IPS-20b (cell line): ENCODE measurements at regions not wholly inside any gene's neighbourhood (a gene's known extent, or its start where the extent isn't known, plus 50 kb on each side); places are given as distances from the start of the nearest gene placed in this dataset.
A peak's percentile ranks its signal among the peaks of the same experiment; 100 is the strongest.

Experiments used
- H3K27ac ChIP-seq: one replicate; pipeline ENCODE4 v1.5.1; 2013; ENCODE audit warnings: low read length
- H3K27me3 ChIP-seq: 2 replicates; pipeline ENCODE4 v1.6.1; 2013; ENCODE audit warnings: mild to moderate bottlenecking, low read length, inconsistent platforms; ENCODE audit not compliant: insufficient read depth
- H3K36me3 ChIP-seq: 2 replicates; pipeline ENCODE4 v1.6.1; 2013; ENCODE audit warnings: low read depth, mild to moderate bottlenecking, inconsistent platforms, low read length, moderate library complexity; ENCODE audit not compliant: insufficient read depth
- H3K4me1 ChIP-seq: 2 replicates; pipeline ENCODE4 v1.6.1; 2013; ENCODE audit warnings: mild to moderate bottlenecking, control low read depth, inconsistent platforms, low read length, moderate library complexity; ENCODE audit not compliant: insufficient read depth
- H3K4me3 ChIP-seq: 2 replicates; pipeline ENCODE4 v1.5.1; 2013; ENCODE audit warnings: mild to moderate bottlenecking, low read length, inconsistent platforms
- H3K9ac ChIP-seq: 2 replicates; pipeline ENCODE4 v1.6.1; 2013; ENCODE audit warnings: low read depth, mild to moderate bottlenecking, inconsistent platforms, low read length, moderate library complexity
- H3K9me3 ChIP-seq: 2 replicates; pipeline ENCODE4 v1.6.1; 2013; ENCODE audit warnings: mild to moderate bottlenecking, low read depth, low read length, inconsistent platforms; ENCODE audit not compliant: insufficient read depth

GRCh38 chr16:85543536-85543935 is 69.6 kb upstream of the GSE1 start:
- Histone ChIP-seq H3K4me3 (no peak overlapping the region), H3K9me3 (peaks cover 4% of the 10 kb centered on the region), H3K27me3 (no peaks in the 10 kb centered on the region), H3K27ac (no peak overlapping the region), H3K9ac (no peak overlapping the region), H3K4me1 (no peaks in the 10 kb centered on the region; the same call in 1 of the 2 replicates), H3K36me3 (no peaks in the 10 kb centered on the region)

- no peaks in the 10 kb centered on the region for H3K27me3 ChIP-seq
- no peak overlapping the region for H3K4me3 ChIP-seq
- no peak overlapping the region for H3K27ac ChIP-seq
- no peaks in the 10 kb centered on the region for H3K36me3 ChIP-seq
- H3K9ac ChIP-seq: no peak overlapping the region
- peaks cover 4% of the 10 kb centered on the region for H3K9me3 ChIP-seq
- H3K4me1 ChIP-seq: no peaks in the 10 kb centered on the region; the same call in 1 of the 2 replicates
These were observed 69.1 kb upstream of the GSE1 start for GRCh38 chr16:85544016-85544415.

DNA sequence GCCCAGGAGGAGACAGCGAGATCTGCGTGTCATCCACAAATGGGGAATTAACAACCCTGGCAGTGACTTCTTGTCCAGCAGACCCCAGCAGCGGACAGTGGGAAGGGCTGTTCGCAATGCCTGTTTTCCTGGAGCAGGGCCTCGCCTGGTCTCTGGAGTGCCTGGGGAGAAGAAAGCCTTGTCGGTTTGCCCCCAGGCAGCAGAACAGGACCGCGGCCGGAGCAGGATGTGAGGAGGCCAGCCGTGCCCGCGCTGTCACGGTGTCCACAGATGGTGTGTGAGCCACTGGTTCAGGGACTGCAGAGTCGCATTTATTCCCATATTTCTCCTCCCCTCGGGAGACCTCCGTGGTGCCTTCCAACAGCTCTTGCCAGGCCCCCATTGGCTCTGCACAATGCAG is 68.5 kb upstream of the GSE1 start:
- H3K4me1 ChIP-seq: no peaks in the 10 kb centered on the region; the same call in 1 of the 2 replicates

DNA sequence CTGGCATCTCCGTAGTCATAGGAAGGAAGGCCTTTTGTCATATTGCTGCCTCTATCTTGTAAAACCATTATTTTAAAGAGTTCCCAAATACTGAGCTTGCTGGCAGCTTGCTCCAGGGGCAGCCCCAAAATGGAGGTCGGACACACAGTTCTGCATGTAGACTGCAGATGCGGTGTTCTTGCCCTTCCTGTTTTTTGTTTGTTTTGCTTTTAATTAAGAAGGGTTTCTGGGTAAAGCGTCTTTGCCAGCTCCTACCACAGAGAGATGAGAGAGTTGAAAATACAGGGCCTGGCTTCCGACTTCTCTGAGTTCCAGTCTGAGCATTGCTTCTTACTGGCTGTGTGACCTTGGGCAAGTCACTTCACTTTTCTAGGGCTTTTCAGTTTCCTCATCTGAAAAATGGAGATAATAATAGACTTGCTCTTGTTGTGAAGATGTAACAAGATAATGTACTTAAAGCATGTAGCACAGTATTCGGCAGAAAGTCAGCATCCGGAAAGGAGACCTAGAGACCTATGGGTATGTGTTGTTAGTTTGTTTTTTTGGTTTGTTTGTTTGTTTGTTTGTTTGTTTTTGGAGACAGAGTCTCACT is 67.8 kb upstream of the GSE1 start:
- no peak overlapping the region for H3K9ac ChIP-seq
- H3K4me3 ChIP-seq: no peak overlapping the region
- H3K4me1 ChIP-seq: no peaks in the 10 kb centered on the region; the same call in 1 of the 2 replicates
- no peaks in the 10 kb centered on the region for H3K36me3 ChIP-seq
- H3K27me3 ChIP-seq: no peaks in the 10 kb centered on the region
- no peak overlapping the region for H3K27ac ChIP-seq
- peaks cover 1% of the 10 kb centered on the region for H3K9me3 ChIP-seq

More for the DNA sequence above, 68.5 kb upstream of the GSE1 start:
- H3K4me3 ChIP-seq: no peak overlapping the region
- no peaks in the 10 kb centered on the region for H3K27me3 ChIP-seq
- H3K9me3 ChIP-seq: peaks cover 4% of the 10 kb centered on the region
- H3K27ac ChIP-seq: no peak overlapping the region
- no peak overlapping the region for H3K9ac ChIP-seq
- H3K36me3 ChIP-seq: no peaks in the 10 kb centered on the region

- Histone ChIP-seq H3K4me1 (no peaks in the 10 kb centered on the region; the same call in 1 of the 2 replicates), H3K4me3 (no peak overlapping the region), H3K9ac (no peak overlapping the region), H3K27me3 (no peaks in the 10 kb centered on the region), H3K36me3 (no peaks in the 10 kb centered on the region), H3K27ac (no peak overlapping the region), H3K9me3 (no peaks in the 10 kb centered on the region)
These were observed 66.3 kb upstream of the GSE1 start for GRCh38 chr16:85546585-85547447.

DNA sequence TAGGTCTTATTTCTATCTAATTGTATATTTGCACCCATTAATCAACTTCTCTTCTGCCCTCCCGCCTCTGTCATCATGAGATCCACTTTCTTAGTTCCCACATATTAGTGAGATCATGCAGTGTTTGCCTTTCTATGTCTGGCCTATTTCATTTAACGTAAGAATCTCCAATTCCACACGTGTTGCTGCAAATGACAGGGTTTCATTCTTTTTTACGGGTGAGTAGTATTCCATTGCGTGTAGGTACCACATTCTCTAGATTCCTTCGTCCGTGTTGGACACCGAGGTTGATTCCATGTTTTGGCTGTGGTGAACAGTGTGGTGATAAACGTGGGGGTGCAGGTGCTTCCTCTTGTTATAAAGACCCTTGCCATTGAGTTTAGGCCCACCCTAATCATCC is 64.7 kb upstream of the GSE1 start:
- H3K4me3 ChIP-seq: no peak overlapping the region
- no peaks in the 10 kb centered on the region for H3K27me3 ChIP-seq
- H3K36me3 ChIP-seq: no peaks in the 10 kb centered on the region
- no peaks in the 10 kb centered on the region for H3K9me3 ChIP-seq
- H3K4me1 ChIP-seq: peaks cover 3% of the 10 kb centered on the region; the same call in 1 of the 2 replicates
- no peak overlapping the region for H3K27ac ChIP-seq
- no peak overlapping the region for H3K9ac ChIP-seq

- H3K4me1 ChIP-seq: peaks cover 3% of the 10 kb centered on the region; the same call in 1 of the 2 replicates
- no peak overlapping the region for H3K27ac ChIP-seq
- H3K36me3 ChIP-seq: no peaks in the 10 kb centered on the region
- no peak overlapping the region for H3K9ac ChIP-seq
- H3K4me3 ChIP-seq: no peak overlapping the region
- H3K9me3 ChIP-seq: no peaks in the 10 kb centered on the region
- H3K27me3 ChIP-seq: peaks cover 9% of the 10 kb centered on the region; the same call in 1 of the 2 replicates
These were observed 63.2 kb upstream of the GSE1 start for GRCh38 chr16:85549766-85550421.

- Histone ChIP-seq H3K9me3 (no peaks in the 10 kb centered on the region), H3K4me3 (no peak overlapping the region), H3K27me3 (peaks cover 9% of the 10 kb centered on the region; the same call in 1 of the 2 replicates), H3K9ac (no peak overlapping the region), H3K27ac (no peak overlapping the region), H3K4me1 (peaks cover 3% of the 10 kb centered on the region; the same call in 1 of the 2 replicates), H3K36me3 (no peaks in the 10 kb centered on the region)
These were observed 62.7 kb upstream of the GSE1 start for GRCh38 chr16:85550422-85550864.

- Histone ChIP-seq H3K9ac (no peak overlapping the region), H3K4me3 (no peak overlapping the region), H3K27ac (no peak overlapping the region), H3K4me1 (peaks cover 3% of the 10 kb centered on the region; the same call in 1 of the 2 replicates), H3K36me3 (no peaks in the 10 kb centered on the region), H3K9me3 (no peaks in the 10 kb centered on the region), H3K27me3 (peaks cover 9% of the 10 kb centered on the region; the same call in 1 of the 2 replicates)
These were observed 61.9 kb upstream of the GSE1 start for GRCh38 chr16:85550953-85551924.

DNA sequence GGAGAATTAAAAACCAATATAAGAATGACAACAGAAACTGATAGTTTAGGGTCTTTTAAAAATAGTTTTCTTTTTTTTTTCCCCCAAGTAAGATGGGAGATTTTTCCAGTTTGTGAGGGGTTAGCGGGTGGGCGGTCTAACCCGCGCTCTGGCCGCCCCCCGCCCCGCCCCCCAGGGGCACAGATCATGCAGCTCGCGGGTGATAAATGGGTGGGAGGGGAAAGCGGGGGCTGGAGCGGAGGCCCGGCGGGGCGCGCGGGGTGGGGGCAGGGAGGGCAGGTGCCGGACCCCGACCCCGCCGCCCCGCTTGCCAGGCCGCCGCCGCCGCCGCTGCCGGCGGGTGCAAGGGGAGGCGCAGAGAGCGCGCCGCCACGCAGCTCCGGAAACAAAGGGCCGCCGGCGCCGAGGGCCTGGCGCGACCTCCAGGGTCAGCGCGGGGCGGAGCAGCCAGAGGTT is 60.1 kb upstream of the GSE1 start:
- no peaks in the 10 kb centered on the region for H3K36me3 ChIP-seq
- peaks cover 11% of the 10 kb centered on the region; the same call in 1 of the 2 replicates for H3K4me1 ChIP-seq
- H3K27me3 ChIP-seq: peaks cover 17% of the 10 kb centered on the region; the same call in 1 of the 2 replicates
- peak overlapping the region; percentile 87; the same call in 1 of the 2 replicates for H3K4me3 ChIP-seq
- H3K9ac ChIP-seq: peak overlapping the region; percentile 60; the same call in 1 of the 2 replicates
- H3K9me3 ChIP-seq: no peaks in the 10 kb centered on the region
- H3K27ac ChIP-seq: no peak overlapping the region
